ENCODE measurements at regions not wholly inside any gene's neighbourhood (a gene's known extent, or its start where the extent isn't known, plus 50 kb on each side); places are given as distances from the start of the nearest gene placed in this dataset.
"Not testable (repeated sequence)": the region's sequence is repeated elsewhere in the genome, so short reads cannot be mapped to it uniquely, and the experiment has no call there.

GRCh38 chr7:4523873-4524272 lies 158.2 kb upstream of the FOXK1 start:
- no peak for DNase-seq (ENCODE audit: low read depth)

GRCh38 chr7:4525884-4526283 lies 156.2 kb upstream of the FOXK1 start:
- DNase-seq (ENCODE audit: low read depth): no peak

GRCh38 chr7:4527988-4528636 lies 154.0 kb upstream of the FOXK1 start:
- no peak for DNase-seq (ENCODE audit: low read depth)

GRCh38 chr7:4531236-4531635 lies 150.9 kb upstream of the FOXK1 start:
- DNase-seq (ENCODE audit: low read depth): no peak

- not testable (repeated sequence) for DNase-seq (ENCODE audit: low read depth)
These were observed 148.8 kb upstream of the FOXK1 start for GRCh38 chr7:4533339-4533738.

GRCh38 chr7:4549681-4550080 lies 132.4 kb upstream of the FOXK1 start:
- DNase-seq (ENCODE audit: low read depth): no peak

GRCh38 chr7:4550117-4550516 lies 132.0 kb upstream of the FOXK1 start:
- no peak for DNase-seq (ENCODE audit: low read depth)

GRCh38 chr7:4552985-4553384 lies 129.1 kb upstream of the FOXK1 start:
- no peak for DNase-seq (ENCODE audit: low read depth)

- DNase-seq (ENCODE audit: low read depth): no peak
These were observed 125.0 kb upstream of the FOXK1 start for GRCh38 chr7:4556868-4557793.

GRCh38 chr7:4561795-4562194 lies 120.3 kb upstream of the FOXK1 start:
- no peak for DNase-seq (ENCODE audit: low read depth)

- no peak for DNase-seq (ENCODE audit: low read depth)
These were observed 115.4 kb upstream of the FOXK1 start for GRCh38 chr7:4566714-4567113.

- DNase-seq (ENCODE audit: low read depth): no peak
These were observed 107.2 kb upstream of the FOXK1 start for GRCh38 chr7:4574851-4575250.

GRCh38 chr7:4575254-4575653 lies 106.8 kb upstream of the FOXK1 start:
- DNase-seq (ENCODE audit: low read depth): no peak

GRCh38 chr7:4602905-4603842 lies 78.9 kb upstream of the FOXK1 start:
- DNase-seq (ENCODE audit: low read depth): no peak

GRCh38 chr7:4603843-4604231 lies 78.3 kb upstream of the FOXK1 start:
- DNase-seq (ENCODE audit: low read depth): no peak

- no peak for DNase-seq (ENCODE audit: low read depth)
These were observed 77.6 kb upstream of the FOXK1 start for GRCh38 chr7:4604456-4604940.

- no peak for DNase-seq (ENCODE audit: low read depth)
These were observed 75.3 kb upstream of the FOXK1 start for GRCh38 chr7:4606797-4607196.

GRCh38 chr7:4607311-4607729 lies 74.8 kb upstream of the FOXK1 start:
- DNase-seq (ENCODE audit: low read depth): no peak

GRCh38 chr7:4609576-4609975 lies 72.5 kb upstream of the FOXK1 start:
- DNase-seq (ENCODE audit: low read depth): not testable (repeated sequence)

- DNase-seq (ENCODE audit: low read depth): peak; percentile 67
These were observed 71.2 kb upstream of the FOXK1 start for GRCh38 chr7:4610768-4611467.

- DNase-seq (ENCODE audit: low read depth): no peak
These were observed 69.9 kb upstream of the FOXK1 start for GRCh38 chr7:4612237-4612636.

All from iris pigment epithelial cell (primary cell).